Suprapubic skin (tissue), 4 donors: ENCODE measurements at regions not wholly inside any gene's neighbourhood (a gene's known extent, or its start where the extent isn't known, plus 50 kb on each side); places are given as distances from the start of the nearest gene placed in this dataset.

ENCODE experiments used
- DNase-seq, 2 donors: peaks; one replicate each; pipeline ENCODE4 v3.0.0-alpha.2; 2019; ENCODE audit warnings: low spot score in 2 of 2
- H3K27ac ChIP-seq: fragments of 200-600 bp; sonication (generic); one replicate; pipeline ENCODE4 v1.5.1; 2019
- H3K27me3 ChIP-seq: fragments of 200-600 bp; sonication (generic); one replicate; pipeline ENCODE4 v1.5.1; 2019
- H3K36me3 ChIP-seq: fragments of 200-600 bp; sonication (generic); one replicate; pipeline ENCODE4 v1.5.1; 2019
- H3K4me1 ChIP-seq: fragments of 200-600 bp; sonication (generic); one replicate; pipeline ENCODE4 v1.5.1; 2019
- H3K4me3 ChIP-seq: fragments of 200-600 bp; sonication (generic); one replicate; pipeline ENCODE4 v1.5.1; 2019; ENCODE audit warnings: mild to moderate bottlenecking
- H3K9me3 ChIP-seq: fragments of 200-600 bp; sonication (generic); one replicate; pipeline ENCODE4 v1.5.1; 2019
- EP300 ChIP-seq: sonication (generic); formaldehyde crosslinking; IDR thresholded peaks from one replicate; pipeline ENCODE4 v1.6.1; 2017; ENCODE audit warnings: antibody characterized with exemption
- POLR2A ChIP-seq, 2 donors: fragments of 450-650 bp; IDR thresholded peaks; one replicate each; pipeline ENCODE4 v1.6.1; 2017; ENCODE audit warnings: antibody characterized with exemption in 2 of 2, mild to moderate bottlenecking in 2 of 2, moderate library complexity in 2 of 2
- POLR2AphosphoS5 ChIP-seq, 3 donors: sonication (generic); formaldehyde crosslinking; IDR thresholded peaks; one replicate each; pipeline ENCODE4 v1.6.1; 2017; ENCODE audit warnings: antibody characterized with exemption in 3 of 3
- WGBS: methylation state at CpG from one replicate; pipeline ENCODE4 v1.1.5; 2018; 5-methylcytosine and 5-hydroxymethylcytosine counted together
- TF ChIP-seq, protein P1 (sequence below), 2 donors: fragments of 200-600 bp in 1 of 2; fragments of 450-650 bp in 1 of 2; sonication (generic) in 1 of 2; IDR thresholded peaks; one replicate each; pipeline ENCODE4 v1.5.1; 2016 to 2019; ENCODE audit warnings: antibody characterized with exemption in 2 of 2, mild to moderate bottlenecking in 1 of 2, moderate library complexity in 1 of 2

DNA sequence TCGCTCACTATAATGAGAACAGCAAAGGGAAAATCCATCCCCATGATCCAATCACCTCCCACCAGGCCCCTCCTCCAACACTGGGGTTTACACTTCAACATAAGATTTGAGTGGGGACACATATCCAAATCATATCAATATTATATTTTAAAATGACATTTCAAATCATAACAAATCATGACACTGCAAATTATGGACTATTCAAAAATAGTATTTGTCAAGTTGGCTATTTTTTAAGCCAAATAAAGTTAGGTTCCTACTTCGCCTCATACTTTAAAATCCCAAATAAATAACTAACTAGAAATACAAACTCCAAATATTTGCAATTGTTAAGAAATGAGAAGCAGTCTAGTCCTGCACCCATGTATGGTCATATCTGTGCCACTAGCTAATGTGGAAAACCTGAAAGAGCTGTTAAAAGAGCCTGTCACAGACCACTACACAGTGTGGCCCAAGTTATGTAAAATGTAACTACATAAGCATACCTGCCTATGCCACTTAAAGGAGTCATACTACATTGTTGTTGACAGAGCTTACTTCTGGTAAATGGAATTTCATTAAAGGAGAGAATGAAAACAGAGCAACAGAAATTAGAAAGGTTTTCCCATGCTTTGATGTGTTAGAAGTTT is 334.7 kb upstream of the GULP1 start:
- Histone ChIP-seq H3K9me3 (no peaks in the 10 kb centered on the region), H3K4me3 (no peak overlapping the region), H3K27ac (no peak overlapping the region), H3K4me1 (no peaks in the 10 kb centered on the region), H3K36me3 (no peaks in the 10 kb centered on the region), H3K27me3 (no peaks in the 10 kb centered on the region)
- TF ChIP-seq POLR2AphosphoS5 (IDR thresholded peaks at IDR 0.05), result no peak
- TF ChIP-seq EP300, result no peak
- no peak for TF ChIP-seq POLR2A (IDR thresholded peaks at IDR 0.05)
- TF ChIP-seq, protein P1, sequence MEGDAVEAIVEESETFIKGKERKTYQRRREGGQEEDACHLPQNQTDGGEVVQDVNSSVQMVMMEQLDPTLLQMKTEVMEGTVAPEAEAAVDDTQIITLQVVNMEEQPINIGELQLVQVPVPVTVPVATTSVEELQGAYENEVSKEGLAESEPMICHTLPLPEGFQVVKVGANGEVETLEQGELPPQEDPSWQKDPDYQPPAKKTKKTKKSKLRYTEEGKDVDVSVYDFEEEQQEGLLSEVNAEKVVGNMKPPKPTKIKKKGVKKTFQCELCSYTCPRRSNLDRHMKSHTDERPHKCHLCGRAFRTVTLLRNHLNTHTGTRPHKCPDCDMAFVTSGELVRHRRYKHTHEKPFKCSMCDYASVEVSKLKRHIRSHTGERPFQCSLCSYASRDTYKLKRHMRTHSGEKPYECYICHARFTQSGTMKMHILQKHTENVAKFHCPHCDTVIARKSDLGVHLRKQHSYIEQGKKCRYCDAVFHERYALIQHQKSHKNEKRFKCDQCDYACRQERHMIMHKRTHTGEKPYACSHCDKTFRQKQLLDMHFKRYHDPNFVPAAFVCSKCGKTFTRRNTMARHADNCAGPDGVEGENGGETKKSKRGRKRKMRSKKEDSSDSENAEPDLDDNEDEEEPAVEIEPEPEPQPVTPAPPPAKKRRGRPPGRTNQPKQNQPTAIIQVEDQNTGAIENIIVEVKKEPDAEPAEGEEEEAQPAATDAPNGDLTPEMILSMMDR (IDR thresholded peaks at IDR 0.05), result no peak
- WGBS, result 86% methylated on average over 2 of the region's 2 CpGs
- DNase-seq, result no peak

DNA sequence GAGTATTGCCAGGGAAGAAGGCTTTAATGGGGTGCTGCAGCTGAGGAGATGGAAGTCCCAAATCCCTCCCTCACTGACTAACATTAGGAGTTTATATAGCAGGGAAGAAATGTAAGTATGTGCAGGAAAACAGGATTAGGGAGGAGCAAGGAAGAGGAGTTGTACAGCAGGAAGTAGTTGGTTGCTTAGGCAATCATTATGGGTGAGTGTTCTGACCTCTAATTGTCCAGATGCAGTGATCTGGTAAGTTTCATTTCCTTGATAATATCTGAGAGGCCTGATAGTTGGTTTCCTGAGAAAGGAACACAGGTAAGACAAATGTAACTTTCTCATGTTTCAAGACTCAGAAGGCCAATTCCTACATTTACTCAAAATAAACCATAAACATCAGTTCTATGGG is 331.9 kb upstream of the GULP1 start:
- Histone ChIP-seq H3K4me3 (no peak overlapping the region), H3K9me3 (no peaks in the 10 kb centered on the region), H3K27me3 (no peaks in the 10 kb centered on the region), H3K4me1 (no peaks in the 10 kb centered on the region), H3K27ac (no peak overlapping the region), H3K36me3 (no peaks in the 10 kb centered on the region)
- TF ChIP-seq EP300 (no peak), POLR2A (IDR thresholded peaks at IDR 0.05) (no peak), POLR2AphosphoS5 (IDR thresholded peaks at IDR 0.05) (no peak)
- TF ChIP-seq, protein P1 (IDR thresholded peaks at IDR 0.05), result no peak
- no peak for DNase-seq

DNA sequence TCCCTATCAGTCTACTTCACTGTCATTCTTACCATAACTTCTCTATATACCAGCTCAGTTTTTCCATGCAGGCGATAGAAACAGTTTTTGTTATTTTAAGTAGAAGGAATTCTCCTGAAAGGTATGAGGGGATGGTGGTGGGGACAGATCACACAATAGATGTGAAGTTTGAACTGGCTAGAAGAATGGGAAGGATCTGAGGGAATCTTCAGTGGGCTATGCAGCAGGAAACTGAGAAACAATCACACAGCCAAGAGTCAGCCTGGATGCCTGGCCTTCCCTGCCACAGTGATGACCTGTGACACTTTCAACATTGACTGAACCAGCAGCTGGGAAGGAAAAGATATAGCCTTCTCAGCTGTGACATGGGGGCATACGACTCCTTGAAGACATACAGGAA is 329.1 kb upstream of the GULP1 start:
- no peaks in the 10 kb centered on the region for H3K4me1 ChIP-seq
- no peaks in the 10 kb centered on the region for H3K9me3 ChIP-seq
- H3K27me3 ChIP-seq, result no peaks in the 10 kb centered on the region
- 90% methylated on average over 2 of the region's 2 CpGs for WGBS
- H3K4me3 ChIP-seq, result no peak overlapping the region
- TF ChIP-seq POLR2A (IDR thresholded peaks at IDR 0.05) (no peak), EP300 (no peak)
- no peaks in the 10 kb centered on the region for H3K36me3 ChIP-seq
- no peak overlapping the region for H3K27ac ChIP-seq
- DNase-seq, result no peak

DNA sequence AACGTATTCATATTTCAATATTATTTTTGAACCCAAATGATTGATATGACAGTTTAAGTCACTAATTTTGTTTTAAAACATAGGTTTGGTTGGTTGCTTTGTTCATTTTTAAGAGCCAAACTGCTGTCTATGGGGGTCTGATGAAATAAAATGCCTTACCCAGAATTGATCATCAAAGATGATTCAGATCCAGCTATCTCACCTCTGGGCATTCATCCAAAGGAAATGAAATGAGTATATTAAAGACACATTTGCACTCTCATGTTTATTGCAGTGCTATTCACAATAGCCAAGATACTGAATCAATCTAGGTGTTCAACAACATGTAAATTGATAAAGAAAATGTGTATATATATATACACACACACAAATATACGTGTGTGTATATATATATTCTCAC is 326.9 kb upstream of the GULP1 start:
- Histone ChIP-seq H3K36me3 (no peaks in the 10 kb centered on the region), H3K27me3 (no peaks in the 10 kb centered on the region), H3K9me3 (no peaks in the 10 kb centered on the region), H3K27ac (no peak overlapping the region), H3K4me3 (no peak overlapping the region), H3K4me1 (no peaks in the 10 kb centered on the region)
- 88% methylated on average over 2 of the region's 2 CpGs for WGBS
- DNase-seq, result no peak
- TF ChIP-seq, protein P1 (IDR thresholded peaks at IDR 0.05), result no peak
- no peak for TF ChIP-seq POLR2AphosphoS5 (IDR thresholded peaks at IDR 0.05)
- TF ChIP-seq EP300, result no peak
- no peak for TF ChIP-seq POLR2A (IDR thresholded peaks at IDR 0.05)

DNA sequence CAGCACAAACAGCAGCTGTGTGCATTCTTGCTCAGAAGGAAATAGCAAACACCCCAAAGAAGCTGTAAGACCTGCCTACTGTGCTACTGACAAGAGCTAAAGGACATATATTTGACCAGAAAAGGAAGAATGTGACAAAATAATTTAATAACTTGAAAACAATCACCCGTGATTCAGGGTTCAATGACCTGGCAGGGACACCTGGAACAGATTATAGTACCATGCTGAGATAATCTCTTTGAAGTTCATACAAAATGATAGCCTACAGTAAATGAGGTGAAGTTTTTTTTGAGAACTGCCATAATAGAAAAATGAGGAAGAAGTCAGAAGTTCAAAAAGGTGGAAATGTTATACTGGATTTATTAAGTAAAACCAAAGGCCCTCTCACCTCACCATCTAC is 324.8 kb upstream of the GULP1 start:
- no peak overlapping the region for H3K4me3 ChIP-seq
- H3K36me3 ChIP-seq, result no peaks in the 10 kb centered on the region
- H3K27ac ChIP-seq, result no peak overlapping the region
- 52% methylated on average over 1 of the region's 1 CpG for WGBS
- H3K9me3 ChIP-seq, result no peaks in the 10 kb centered on the region
- DNase-seq, result no peak
- no peaks in the 10 kb centered on the region for H3K27me3 ChIP-seq
- H3K4me1 ChIP-seq, result no peaks in the 10 kb centered on the region
- TF ChIP-seq POLR2A (IDR thresholded peaks at IDR 0.05) (no peak), EP300 (no peak), POLR2AphosphoS5 (IDR thresholded peaks at IDR 0.05) (no peak)
- TF ChIP-seq, protein P1 (IDR thresholded peaks at IDR 0.05), result no peak

DNA sequence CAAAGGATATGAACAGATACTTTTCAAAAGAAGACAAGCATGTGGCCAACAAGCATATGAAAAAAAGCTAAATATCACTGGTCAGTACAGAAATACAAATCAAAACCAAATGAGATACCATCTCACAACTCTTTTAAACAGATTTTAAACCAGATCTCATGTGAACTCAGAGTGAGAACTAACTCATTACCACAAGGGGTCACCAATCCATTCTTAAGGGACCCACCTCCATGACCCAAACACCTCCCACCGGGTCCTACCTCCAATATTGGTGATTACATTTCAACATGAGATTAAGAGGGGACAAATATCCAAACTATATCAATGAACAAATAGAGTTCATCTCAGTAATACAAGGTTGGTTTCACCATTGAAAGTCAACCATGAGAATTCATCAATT is 319.8 kb upstream of the GULP1 start:
- no peaks in the 10 kb centered on the region for H3K4me1 ChIP-seq
- no peaks in the 10 kb centered on the region for H3K27me3 ChIP-seq
- TF ChIP-seq POLR2A (IDR thresholded peaks at IDR 0.05) (no peak), POLR2AphosphoS5 (IDR thresholded peaks at IDR 0.05) (no peak), EP300 (no peak)
- TF ChIP-seq, protein P1 (IDR thresholded peaks at IDR 0.05), result no peak
- no peak for DNase-seq
- H3K4me3 ChIP-seq, result no peak overlapping the region
- WGBS, result 61% methylated on average over 1 of the region's 1 CpG
- no peaks in the 10 kb centered on the region for H3K9me3 ChIP-seq
- no peaks in the 10 kb centered on the region for H3K36me3 ChIP-seq
- H3K27ac ChIP-seq, result no peak overlapping the region
